H1 (cell line): ENCODE measurements at regions not wholly inside any gene's neighbourhood (a gene's known extent, or its start where the extent isn't known, plus 50 kb on each side); places are given as distances from the start of the nearest gene placed in this dataset.

Experiments used
- CTCF ChIA-PET: fragments of 300-600 bp; sonication (Branson Sonifier 250); formaldehyde crosslinking; loops from one replicate; lab custom pipeline; 2021; ENCODE audit not compliant: partially characterized antibody; lab: Charles Lee
- POLR2A ChIA-PET: fragments of 300-600 bp; sonication (Branson Sonifier 250); formaldehyde crosslinking; loops from one replicate; lab custom pipeline; 2021; ENCODE audit warnings: inconsistent platforms; ENCODE audit not compliant: partially characterized antibody; lab: Charles Lee
- DNase-seq, 2 experiments: peaks; one replicate each; pipeline versions ENCODE4 v3.0.0 to v3.0.0-alpha.2; 2010 to 2022; ENCODE audit warnings: low spot score in 2 of 2, low read depth in 1 of 2, mixed read lengths in 1 of 2
- FAIRE-seq: peaks from 2 replicates; lab custom pipeline; 2011; peaks lifted over from hg19 to GRCh38; lab: Jason Lieb, UNC
- H2AFZ ChIP-seq: 2 replicates; pipeline ENCODE4 v1.8.1; 2012; ENCODE audit warnings: low read length, inconsistent platforms
- H2AK5ac ChIP-seq: 2 replicates; pipeline ENCODE4 v1.6.1; 2013; ENCODE audit warnings: low read depth, low read length
- H2BK120ac ChIP-seq: replicated peaks from 2 replicates; pipeline ENCODE3; 2013; ENCODE audit warnings: low read depth, low read length, inconsistent platforms
- H2BK12ac ChIP-seq: 2 replicates; pipeline ENCODE4 v1.6.1; 2013; ENCODE audit warnings: low read depth, low read length
- H2BK15ac ChIP-seq: 2 replicates; pipeline ENCODE4 v1.6.1; 2013; ENCODE audit warnings: low read length
- H2BK20ac ChIP-seq: 2 replicates; pipeline ENCODE4 v1.6.1; 2013; ENCODE audit warnings: low read length
- H2BK5ac ChIP-seq: 2 replicates; pipeline ENCODE4 v1.6.1; 2013; ENCODE audit warnings: low read depth, low read length
- H3K14ac ChIP-seq: 2 replicates; pipeline ENCODE4 v1.6.1; 2013; ENCODE audit warnings: inconsistent platforms; ENCODE audit not compliant: insufficient read length
- H3K18ac ChIP-seq: 2 replicates; pipeline ENCODE4 v1.6.1; 2013; ENCODE audit warnings: low read length; ENCODE audit errors: extremely low read depth
- H3K23ac ChIP-seq: 2 replicates; pipeline ENCODE4 v1.6.1; 2013; ENCODE audit warnings: inconsistent platforms; ENCODE audit not compliant: insufficient read length
- H3K23me2 ChIP-seq: 2 replicates; pipeline ENCODE4 v1.6.1; 2013; ENCODE audit warnings: low read depth, low read length
- H3K27ac ChIP-seq: 2 replicates; pipeline ENCODE4 v1.6.1; 2011; ENCODE audit warnings: low read depth, low read length, inconsistent platforms
- H3K27me3 ChIP-seq, 4 experiments: replicated peaks in 1 of 4; 1 replicate in 1 of 4; 2 replicates in 3 of 4; pipeline versions ENCODE4 v1.6.1 to v1.8.1; 2011 to 2013; ENCODE audit warnings: low read length in 3 of 4, mild to moderate bottlenecking in 3 of 4, inconsistent platforms in 2 of 4, mixed read lengths in 2 of 4, moderate library complexity in 1 of 4; ENCODE audit not compliant: control insufficient read depth in 3 of 4, insufficient read depth in 3 of 4; ENCODE audit errors: extremely low read depth in 1 of 4
- H3K36me3 ChIP-seq, 4 experiments: 2 replicates each; pipeline versions ENCODE4 v1.6.1 to v1.8.1; 2011 to 2013; ENCODE audit warnings: mild to moderate bottlenecking in 4 of 4, low read length in 3 of 4, moderate library complexity in 2 of 4, control low read depth in 1 of 4, inconsistent platforms in 1 of 4; ENCODE audit not compliant: insufficient read depth in 4 of 4, control insufficient read depth in 2 of 4
- H3K4ac ChIP-seq: replicated peaks from 2 replicates; pipeline ENCODE3; 2013; ENCODE audit warnings: low read length, low read depth, mixed read lengths, inconsistent platforms; ENCODE audit not compliant: insufficient read length
- H3K4me1 ChIP-seq, 4 experiments: replicated peaks in 1 of 4; 1 replicate in 1 of 4; 2 replicates in 3 of 4; pipeline versions ENCODE4 v1.6.1 to v1.8.1; 2011 to 2013; ENCODE audit warnings: low read length in 3 of 4, inconsistent platforms in 2 of 4, mixed read lengths in 1 of 4; ENCODE audit not compliant: insufficient read depth in 4 of 4, control insufficient read depth in 3 of 4
- H3K4me2 ChIP-seq, 2 experiments: 2 replicates each; pipeline versions ENCODE4 v1.6.1 to v1.8.1; 2011 to 2013; ENCODE audit warnings: low read depth in 2 of 2, low read length in 2 of 2, control low read depth in 1 of 2, inconsistent platforms in 1 of 2, mild to moderate bottlenecking in 1 of 2; ENCODE audit not compliant: insufficient read depth in 1 of 2
- H3K4me3 ChIP-seq, 4 experiments: fragments of 200-600, 300-600 bp in 1 of 4; sonication (generic), shearing (Covaris generic), sonication (Bioruptor Twin) in 1 of 4; 2 replicates each; pipeline versions ENCODE4 v1.5.1 to v1.8.1; 2011 to 2016; ENCODE audit warnings: low read length in 4 of 4, low read depth in 3 of 4, control low read depth in 2 of 4, inconsistent platforms in 2 of 4, mild to moderate bottlenecking in 2 of 4, mixed read lengths in 1 of 4, moderate library complexity in 1 of 4; ENCODE audit not compliant: insufficient read depth in 2 of 4; ENCODE audit errors: extremely low read depth in 1 of 4
- H3K56ac ChIP-seq: replicated peaks from 2 replicates; pipeline ENCODE3; 2013; ENCODE audit warnings: low read depth, mild to moderate bottlenecking, mixed read lengths, low read length, inconsistent platforms; ENCODE audit not compliant: insufficient read length
- H3K79me1 ChIP-seq: 2 replicates; pipeline ENCODE4 v1.6.1; 2013; ENCODE audit warnings: low read depth, low read length, control low read depth
- H3K79me2 ChIP-seq, 2 experiments: 2 replicates each; pipeline versions ENCODE4 v1.6.1 to v1.8.1; 2012 to 2013; ENCODE audit warnings: low read length in 2 of 2, mild to moderate bottlenecking in 2 of 2, inconsistent platforms in 1 of 2; ENCODE audit not compliant: insufficient read depth in 2 of 2, control insufficient read depth in 1 of 2
- H3K9ac ChIP-seq, 4 experiments: replicated peaks in 1 of 4; 1 replicate in 1 of 4; 2 replicates in 3 of 4; pipeline versions ENCODE4 v1.6.1 to v1.8.1; 2011 to 2013; ENCODE audit warnings: low read depth in 3 of 4, low read length in 3 of 4, control low read depth in 2 of 4, mild to moderate bottlenecking in 2 of 4, moderate library complexity in 2 of 4, inconsistent platforms in 1 of 4; ENCODE audit errors: extremely low read depth in 1 of 4
- H3K9me3 ChIP-seq, 2 experiments: 2 replicates each; pipeline versions ENCODE4 v1.6.1 to v1.8.1; 2012 to 2013; ENCODE audit warnings: mild to moderate bottlenecking in 2 of 2, moderate library complexity in 2 of 2, control low read depth in 1 of 2, inconsistent platforms in 1 of 2, low read depth in 1 of 2, low read length in 1 of 2, mixed read lengths in 1 of 2; ENCODE audit not compliant: insufficient read depth in 2 of 2
- H4K20me1 ChIP-seq, 2 experiments: replicated peaks in 1 of 2; 2 replicates each; pipeline versions ENCODE3 to v1.8.1; 2011 to 2013; ENCODE audit warnings: inconsistent platforms in 2 of 2, low read length in 2 of 2, mild to moderate bottlenecking in 1 of 2; ENCODE audit not compliant: insufficient read depth in 2 of 2, control insufficient read depth in 1 of 2
- H4K5ac ChIP-seq: 2 replicates; pipeline ENCODE4 v1.6.1; 2013; ENCODE audit warnings: low read length, low read depth, mixed read lengths, inconsistent platforms; ENCODE audit not compliant: insufficient read length
- H4K8ac ChIP-seq: 2 replicates; pipeline ENCODE4 v1.8.0; 2013; ENCODE audit warnings: mild to moderate bottlenecking, moderate library complexity, low read length, inconsistent platforms; ENCODE audit not compliant: insufficient read depth; ENCODE audit errors: extremely low read depth
- H4K91ac ChIP-seq: replicated peaks from 2 replicates; pipeline ENCODE3; 2013; ENCODE audit warnings: low read length, mixed read lengths, inconsistent platforms; ENCODE audit not compliant: insufficient read length
- GABPA ChIP-seq: IDR thresholded peaks from 2 replicates; pipeline ENCODE4 v1.6.1; 2011; ENCODE audit warnings: mild to moderate bottlenecking, low read length, moderate library complexity, borderline replicate concordance; ENCODE audit not compliant: insufficient read depth
- JUN ChIP-seq: IDR thresholded peaks from 2 replicates; pipeline ENCODE4 v1.6.1; 2011; ENCODE audit warnings: low read depth, mild to moderate bottlenecking, improper control_type of control experiment, low read length
- JUND ChIP-seq: IDR thresholded peaks from 2 replicates; pipeline ENCODE4 v1.6.1; 2011; ENCODE audit warnings: mild to moderate bottlenecking, improper control_type of control experiment, low read length
- SIRT6 ChIP-seq: IDR thresholded peaks from one replicate; pipeline ENCODE4 v1.7.1; 2012; ENCODE audit warnings: low read length, inconsistent platforms
- SUZ12 ChIP-seq: fragments of 200-600 bp; sonication (generic); IDR thresholded peaks from 2 replicates; pipeline ENCODE4 v1.6.1; 2012; ENCODE audit warnings: mild to moderate bottlenecking, inconsistent platforms, low read length, moderate library complexity, mixed read lengths
- TAF1 ChIP-seq: IDR thresholded peaks from 2 replicates; pipeline ENCODE4 v1.6.1; 2011; ENCODE audit warnings: mild to moderate bottlenecking, low read depth, low read length
- YY1 ChIP-seq: IDR thresholded peaks from 2 replicates; pipeline ENCODE4 v1.6.1; 2011; ENCODE audit warnings: low read depth, mild to moderate bottlenecking, low read length
- WGBS, 2 experiments: shearing (Covaris generic) in 1 of 2; methylation state at CpG; one replicate each; pipeline versions ENCODE4 v1.1.6 to v1.1.7; 2013 to 2015; ENCODE audit warnings: low lambda C conversion rate in 2 of 2, mixed read lengths in 2 of 2, inconsistent platforms in 1 of 2, low coverage in 1 of 2, missing lambda C conversion rate in 1 of 2; ENCODE audit not compliant: insufficient replicate concordance in 2 of 2, insufficient coverage in 1 of 2, insufficient read length in 1 of 2; ENCODE audit errors: extremely low coverage in 1 of 2, missing lambda C conversion rate in 1 of 2; 5-methylcytosine and 5-hydroxymethylcytosine counted together
- TF ChIP-seq, protein P1 (sequence below): IDR thresholded peaks from 2 replicates; pipeline ENCODE4 v1.6.1; 2012; ENCODE audit warnings: inconsistent platforms

DNA sequence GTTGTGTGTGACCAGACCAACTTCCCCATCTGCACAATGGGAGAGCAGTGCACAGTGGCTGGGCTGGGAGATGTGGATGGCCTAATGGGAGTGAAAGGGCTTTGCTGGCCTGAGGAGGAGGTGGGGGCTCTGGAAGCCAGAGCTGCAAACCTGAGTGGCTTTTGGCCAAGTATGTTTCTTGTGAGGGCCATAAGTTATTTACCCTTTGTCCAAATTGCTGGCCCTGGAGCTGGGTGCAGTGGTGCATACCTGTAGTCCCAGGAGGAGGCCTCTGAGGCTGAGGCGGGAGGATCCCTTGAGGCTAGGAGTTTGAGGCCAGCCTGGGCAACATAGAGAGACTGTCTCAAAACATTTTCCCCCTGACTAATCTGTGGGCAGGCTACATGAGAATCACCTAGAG lies 129.1 kb downstream of the WNT7A start:
- H3K79me1 ChIP-seq = no peaks in the 10 kb centered on the region
- TF ChIP-seq SIRT6 (no peak), JUN (no peak), YY1 (no peak), JUND (no peak), GABPA (no peak), TAF1 (no peak), SUZ12 (no peak)
- TF ChIP-seq, protein P1, sequence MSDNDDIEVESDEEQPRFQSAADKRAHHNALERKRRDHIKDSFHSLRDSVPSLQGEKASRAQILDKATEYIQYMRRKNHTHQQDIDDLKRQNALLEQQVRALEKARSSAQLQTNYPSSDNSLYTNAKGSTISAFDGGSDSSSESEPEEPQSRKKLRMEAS = no peak

More for the DNA sequence above, 129.1 kb downstream of the WNT7A start:
- no peak overlapping the region for H4K8ac ChIP-seq
- H3K4me1 ChIP-seq = no peaks in the 10 kb centered on the region
- no peaks in the 10 kb centered on the region for H3K27me3 ChIP-seq
- H2BK120ac ChIP-seq = no peak overlapping the region
- H3K27ac ChIP-seq = no peak overlapping the region
- CTCF ChIA-PET = interaction anchor here (0.9 to 1.5 kb wide), 5 partner anchors 10 to 99 kb away, joined by 3 to 6 read pairs (median 5); no protein-coding TSS in a partner anchor
- no peaks in the 10 kb centered on the region for H3K36me3 ChIP-seq
- no peak overlapping the region for H4K5ac ChIP-seq
- no peak overlapping the region for H2BK20ac ChIP-seq
- no peaks in the 10 kb centered on the region for H3K79me2 ChIP-seq
- H3K56ac ChIP-seq = no peak overlapping the region
- no peak for DNase-seq
- H3K9me3 ChIP-seq = peaks cover 7 to 9% of the 10 kb centered on the region in 2 experiments
- H2BK5ac ChIP-seq = no peak overlapping the region
- H2AFZ ChIP-seq = no peak overlapping the region
- H2AK5ac ChIP-seq = no peak overlapping the region
- H2BK12ac ChIP-seq = no peak overlapping the region
- no peak overlapping the region for H2BK15ac ChIP-seq
- 0 out of 2 replicates have a peak, but pooled peaks cover 2% of the 10 kb centered on the region for H3K23me2 ChIP-seq
- no peak overlapping the region for H3K4ac ChIP-seq
- H4K91ac ChIP-seq = no peak overlapping the region
- no peak overlapping the region for H3K4me2 ChIP-seq
- no peak overlapping the region for H3K4me3 ChIP-seq
- H3K18ac ChIP-seq = no peak overlapping the region
- H3K14ac ChIP-seq = no peak overlapping the region
- 100% methylated on average over 1 of the region's 1 CpG; no CpG with 5 or more reads in 1 of the 2 experiments for WGBS, 2 experiments
- POLR2A ChIA-PET = no interaction called here
- no peak overlapping the region for H3K9ac ChIP-seq
- FAIRE-seq = no peak
- H3K23ac ChIP-seq = no peak overlapping the region
- H4K20me1 ChIP-seq = peaks cover 0 to 2% of the 10 kb centered on the region in 2 experiments
